OCI-LY1 (cell line): ENCODE measurements at regions not wholly inside any gene's neighbourhood (a gene's known extent, or its start where the extent isn't known, plus 50 kb on each side); places are given as distances from the start of the nearest gene placed in this dataset.

Experiments used
- H2AFZ ChIP-seq: fragments of 200-600 bp; sonication (generic), shearing (Covaris generic); 2 replicates; pipeline ENCODE4 v1.6.0; 2014; ENCODE audit warnings: antibody characterized with exemption, mild to moderate bottlenecking, low read length
- H3F3A ChIP-seq: fragments of 200-600 bp; sonication (generic), shearing (Covaris generic); 2 replicates; pipeline ENCODE4 v1.6.0; 2014; ENCODE audit warnings: mild to moderate bottlenecking, antibody characterized with exemption, low read length, moderate library complexity; ENCODE audit not compliant: insufficient read depth
- H3K27ac ChIP-seq: fragments of 200-600 bp; sonication (generic); 2 replicates; pipeline ENCODE4 v1.5.1; 2014; ENCODE audit warnings: low read length, mixed run types, mild to moderate bottlenecking, low read depth; ENCODE audit not compliant: poor library complexity, severe bottlenecking
- H3K27me3 ChIP-seq: fragments of 200-600 bp; sonication (generic); 2 replicates; pipeline ENCODE4 v1.6.0; 2014; ENCODE audit warnings: antibody characterized with exemption, mild to moderate bottlenecking, low read length, moderate library complexity; ENCODE audit not compliant: insufficient read depth
- H3K36me3 ChIP-seq: fragments of 200-600 bp; sonication (generic); 2 replicates; pipeline ENCODE4 v1.6.1; 2014; ENCODE audit warnings: mild to moderate bottlenecking, antibody characterized with exemption, low read length, moderate library complexity, mixed read lengths; ENCODE audit not compliant: insufficient read depth
- H3K4me1 ChIP-seq: fragments of 200-600 bp; sonication (generic); 2 replicates; pipeline ENCODE4 v1.5.1; 2014; ENCODE audit warnings: mild to moderate bottlenecking, low read length, moderate library complexity; ENCODE audit not compliant: insufficient read depth, severe bottlenecking
- H3K4me2 ChIP-seq: fragments of 200-600 bp; sonication (generic), shearing (Covaris generic); 2 replicates; pipeline ENCODE4 v1.6.1; 2014; ENCODE audit warnings: low read length
- H3K4me3 ChIP-seq: fragments of 200-600 bp; sonication (generic); 2 replicates; pipeline ENCODE4 v1.5.1; 2014; ENCODE audit warnings: low read length, low read depth, mild to moderate bottlenecking, mixed read lengths; ENCODE audit not compliant: poor library complexity, severe bottlenecking
- H3K79me2 ChIP-seq: fragments of 200-600 bp; shearing (Covaris generic); 2 replicates; pipeline ENCODE4 v1.6.1; 2016; ENCODE audit warnings: mixed run types, low read length, mixed read lengths; ENCODE audit not compliant: insufficient read depth
- H3K9ac ChIP-seq: fragments of 200-600 bp; sonication (generic), shearing (Covaris generic); 2 replicates; pipeline ENCODE4 v1.6.1; 2014; ENCODE audit warnings: mild to moderate bottlenecking, low read length, mixed read lengths
- H3K9me2 ChIP-seq: fragments of 200-600 bp; sonication (generic), shearing (Covaris generic); 2 replicates; pipeline ENCODE4 v1.6.1; 2014; ENCODE audit warnings: low read depth, mild to moderate bottlenecking, low read length, mixed read lengths
- H3K9me3 ChIP-seq: fragments of 200-600 bp; shearing (Covaris generic); 2 replicates; pipeline ENCODE4 v1.6.1; 2014; ENCODE audit warnings: low read length, mixed read lengths
- H4K20me1 ChIP-seq: fragments of 200-600 bp; sonication (generic), shearing (Covaris generic); 2 replicates; pipeline ENCODE4 v1.6.0; 2016; ENCODE audit warnings: mild to moderate bottlenecking, low read length; ENCODE audit not compliant: insufficient read depth
- EZH2 ChIP-seq: fragments of 200-600 bp; sonication (generic), shearing (Covaris generic); IDR thresholded peaks from 2 replicates; pipeline ENCODE4 v1.8.0; 2017; ENCODE audit warnings: borderline replicate concordance, mixed run types, mild to moderate bottlenecking, antibody characterized with exemption, low read length, moderate library complexity, mixed read lengths
- TF ChIP-seq, protein P1 (sequence below): fragments of 200-600 bp; sonication (generic), shearing (Covaris generic); IDR thresholded peaks from 2 replicates; pipeline ENCODE4 v1.5.1; 2017; ENCODE audit warnings: mild to moderate bottlenecking, antibody characterized with exemption, low read length, moderate library complexity, mixed read lengths

DNA sequence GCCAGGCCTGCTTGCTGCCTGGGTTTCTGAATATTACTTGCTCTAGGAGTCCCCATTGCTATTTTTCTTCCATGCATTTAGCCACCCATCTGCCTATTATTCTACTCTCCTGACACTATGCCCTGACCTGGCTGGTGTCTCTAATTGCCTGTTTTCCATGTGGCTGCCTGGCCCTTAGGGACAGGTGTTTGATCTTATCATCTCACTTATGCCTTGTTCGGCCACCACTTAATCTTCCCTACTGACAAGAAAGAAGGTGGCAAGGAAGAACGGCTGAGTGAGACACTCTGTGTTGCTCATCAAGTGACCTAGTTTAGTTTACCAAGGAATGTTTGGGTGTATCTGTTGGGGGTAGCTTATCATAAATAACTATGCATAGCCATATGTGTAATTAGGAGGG lies 50.4 kb upstream of the RAPH1 start:
- Histone ChIP-seq H2AFZ (no peak overlapping the region), H3K9me2 (no peaks in the 10 kb centered on the region), H3K79me2 (no peaks in the 10 kb centered on the region), H3K27me3 (no peaks in the 10 kb centered on the region), H3K36me3 (no peaks in the 10 kb centered on the region), H3K9ac (no peak overlapping the region), H3K4me2 (no peak overlapping the region), H3K27ac (no peak overlapping the region), H3F3A (no peaks in the 10 kb centered on the region), H3K4me1 (peaks cover 32% of the 10 kb centered on the region), H3K9me3 (no peaks in the 10 kb centered on the region), H4K20me1 (no peaks in the 10 kb centered on the region), H3K4me3 (no peak overlapping the region)
- TF ChIP-seq, protein P1, sequence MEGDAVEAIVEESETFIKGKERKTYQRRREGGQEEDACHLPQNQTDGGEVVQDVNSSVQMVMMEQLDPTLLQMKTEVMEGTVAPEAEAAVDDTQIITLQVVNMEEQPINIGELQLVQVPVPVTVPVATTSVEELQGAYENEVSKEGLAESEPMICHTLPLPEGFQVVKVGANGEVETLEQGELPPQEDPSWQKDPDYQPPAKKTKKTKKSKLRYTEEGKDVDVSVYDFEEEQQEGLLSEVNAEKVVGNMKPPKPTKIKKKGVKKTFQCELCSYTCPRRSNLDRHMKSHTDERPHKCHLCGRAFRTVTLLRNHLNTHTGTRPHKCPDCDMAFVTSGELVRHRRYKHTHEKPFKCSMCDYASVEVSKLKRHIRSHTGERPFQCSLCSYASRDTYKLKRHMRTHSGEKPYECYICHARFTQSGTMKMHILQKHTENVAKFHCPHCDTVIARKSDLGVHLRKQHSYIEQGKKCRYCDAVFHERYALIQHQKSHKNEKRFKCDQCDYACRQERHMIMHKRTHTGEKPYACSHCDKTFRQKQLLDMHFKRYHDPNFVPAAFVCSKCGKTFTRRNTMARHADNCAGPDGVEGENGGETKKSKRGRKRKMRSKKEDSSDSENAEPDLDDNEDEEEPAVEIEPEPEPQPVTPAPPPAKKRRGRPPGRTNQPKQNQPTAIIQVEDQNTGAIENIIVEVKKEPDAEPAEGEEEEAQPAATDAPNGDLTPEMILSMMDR, result no peak
- TF ChIP-seq EZH2, result no peak

- no peak overlapping the region for H3K27ac ChIP-seq
- no peak overlapping the region for H3K4me3 ChIP-seq
- H3K27me3 ChIP-seq, result no peaks in the 10 kb centered on the region
- no peaks in the 10 kb centered on the region for H3K9me2 ChIP-seq
- H3K9ac ChIP-seq, result no peak overlapping the region
- H3F3A ChIP-seq, result no peaks in the 10 kb centered on the region
- H3K4me1 ChIP-seq, result peaks cover 38% of the 10 kb centered on the region
- no peaks in the 10 kb centered on the region for H4K20me1 ChIP-seq
- TF ChIP-seq, protein P1, result no peak
- no peak for TF ChIP-seq EZH2
- H3K4me2 ChIP-seq, result no peak overlapping the region
- no peaks in the 10 kb centered on the region for H3K9me3 ChIP-seq
- H3K36me3 ChIP-seq, result no peaks in the 10 kb centered on the region
- H2AFZ ChIP-seq, result no peak overlapping the region
- H3K79me2 ChIP-seq, result no peaks in the 10 kb centered on the region
These were observed 51.1 kb upstream of the RAPH1 start for GRCh38 chr2:203586206-203586605.

DNA sequence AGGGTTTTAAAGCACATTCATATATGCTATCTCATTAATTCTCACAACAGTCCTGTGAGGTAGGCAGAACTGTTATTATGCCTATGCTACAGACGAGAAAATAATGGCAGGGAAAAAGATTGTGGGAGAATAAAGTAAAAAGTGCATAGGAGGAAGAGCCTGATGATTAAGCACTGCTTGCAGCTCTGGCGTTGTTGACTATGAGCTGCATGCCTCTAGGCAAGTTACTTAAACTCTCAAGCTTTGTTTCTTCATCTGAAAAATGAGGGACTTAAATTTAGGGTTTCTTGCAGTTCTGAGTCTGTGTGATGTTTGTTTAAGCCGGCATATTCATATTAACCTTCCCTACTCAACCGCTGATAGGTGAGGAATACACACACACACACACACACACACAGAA lies 51.6 kb upstream of the RAPH1 start:
- Histone ChIP-seq H3K9ac (no peak overlapping the region), H3K4me2 (no peak overlapping the region), H3K36me3 (no peaks in the 10 kb centered on the region), H3K4me1 (peaks cover 43% of the 10 kb centered on the region), H3F3A (no peaks in the 10 kb centered on the region), H3K9me3 (no peaks in the 10 kb centered on the region), H3K27ac (no peak overlapping the region), H4K20me1 (no peaks in the 10 kb centered on the region), H3K79me2 (no peaks in the 10 kb centered on the region), H3K9me2 (no peaks in the 10 kb centered on the region), H2AFZ (no peak overlapping the region), H3K4me3 (no peak overlapping the region), H3K27me3 (no peaks in the 10 kb centered on the region)
- TF ChIP-seq, protein P1, result no peak
- no peak for TF ChIP-seq EZH2
